Activated CD8-positive, alpha-beta memory T cell treated with anti-CD3 and anti-CD28 coated beads for 1 hour (primary cell): ENCODE measurements at regions not wholly inside any gene's neighbourhood (a gene's known extent, or its start where the extent isn't known, plus 50 kb on each side); places are given as distances from the start of the nearest gene placed in this dataset.
"Not testable (repeated sequence)": the region's sequence is repeated elsewhere in the genome, so short reads cannot be mapped to it uniquely, and the experiment has no call there.

ENCODE experiments used
- DNase-seq, 2 donors: peaks; one replicate each; pipeline ENCODE4 v3.0.0-alpha.2; 2020; ENCODE audit warnings: low read depth in 1 of 2; ENCODE audit errors: extremely low read depth in 1 of 2

- no peak for DNase-seq
Measured at GRCh38 chr4:151866592-151866918, 105.7 kb upstream of the GATB start.

DNA sequence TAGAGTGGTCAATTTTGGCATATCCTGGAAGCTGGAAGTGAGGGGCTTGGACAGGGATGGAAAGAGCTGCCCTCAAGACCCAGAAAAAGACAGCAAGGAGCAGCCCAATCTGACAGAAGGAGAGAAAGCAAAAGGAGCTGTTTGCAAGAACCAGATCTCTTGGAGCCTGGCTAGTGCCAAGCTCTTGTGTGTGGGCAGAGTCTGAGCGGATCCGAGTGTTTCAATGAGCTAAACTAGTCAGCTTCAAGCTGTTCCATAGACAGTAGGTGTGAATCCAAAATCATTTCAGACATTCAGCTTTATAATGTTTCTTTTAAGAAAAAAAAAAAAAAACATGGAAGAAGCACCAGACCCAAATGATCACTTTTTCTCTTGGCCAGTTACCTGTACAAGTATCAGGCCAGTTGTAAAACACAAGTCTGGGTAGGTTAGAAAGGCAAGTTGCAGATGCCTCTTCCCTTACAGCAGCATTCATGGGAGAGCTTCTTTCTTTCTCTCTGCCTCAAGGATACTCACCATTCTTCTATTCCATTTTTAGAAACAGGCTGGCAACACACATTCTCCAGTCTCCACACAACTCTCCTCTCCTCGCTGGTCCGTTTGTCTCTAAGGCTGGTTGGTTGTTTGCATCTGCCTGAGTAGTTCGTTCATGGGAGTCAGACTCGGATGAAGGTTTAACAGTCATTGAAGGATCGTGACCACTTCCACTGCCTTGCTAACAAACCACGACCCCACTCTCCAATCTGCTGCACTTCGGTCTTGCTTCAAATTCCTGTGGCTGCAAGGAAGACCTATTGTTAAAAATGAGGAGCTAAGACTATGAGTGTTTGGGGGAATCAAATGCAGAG is 105.2 kb upstream of the GATB start:
- DNase-seq = no peak

DNA sequence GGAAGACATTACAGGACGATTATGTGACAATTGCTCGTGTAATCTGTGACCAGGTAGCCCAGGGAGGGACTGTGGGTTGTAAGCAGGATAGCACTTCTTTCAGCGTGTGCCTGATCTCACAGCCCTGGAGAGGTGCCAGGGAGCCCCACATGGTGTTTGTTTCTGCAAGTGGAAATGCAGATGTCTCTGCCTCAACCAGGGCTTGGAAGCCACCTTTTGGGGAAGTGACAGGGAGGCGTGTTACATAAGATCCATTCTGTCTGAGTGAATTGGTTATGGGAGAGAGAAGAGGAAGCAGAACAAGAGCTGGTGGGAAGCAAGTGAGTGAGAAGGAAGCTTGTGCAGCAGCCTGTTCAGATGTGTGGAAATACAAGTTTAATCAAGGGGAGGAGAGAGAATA is 104.5 kb upstream of the GATB start:
- DNase-seq = no peak

DNA sequence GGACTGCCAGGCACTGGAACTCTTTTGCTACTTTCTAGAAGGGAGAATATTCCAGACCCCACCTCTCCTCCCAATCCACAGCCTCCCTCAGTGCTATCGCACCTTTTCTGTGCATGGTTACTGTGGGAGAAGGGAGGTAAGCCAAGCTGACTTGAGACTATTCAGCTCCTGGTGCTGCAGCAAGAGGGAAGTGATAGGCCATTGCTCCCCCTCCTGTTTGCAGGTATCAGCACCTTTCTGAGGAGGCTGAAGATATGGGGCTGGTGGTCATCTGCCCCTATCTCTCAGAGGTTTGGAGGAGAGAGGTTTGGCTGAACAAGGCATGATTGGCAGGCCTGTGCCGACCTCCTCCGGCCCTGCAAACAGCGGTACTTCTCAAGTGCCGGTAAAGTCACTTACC is 103.3 kb upstream of the GATB start:
- no peak for DNase-seq

- no peak for DNase-seq
Measured at GRCh38 chr4:151862766-151863165, 102.0 kb upstream of the GATB start.

GRCh38 chr4:151860561-151861093 is 99.8 kb upstream of the GATB start:
- DNase-seq = no peak

- no peak for DNase-seq
Measured at GRCh38 chr4:151859641-151860040, 98.8 kb upstream of the GATB start.

- no peak for DNase-seq
Measured at GRCh38 chr4:151858356-151858755, 97.5 kb upstream of the GATB start.

GRCh38 chr4:151857368-151857767 is 96.6 kb upstream of the GATB start:
- DNase-seq = no peak

DNA sequence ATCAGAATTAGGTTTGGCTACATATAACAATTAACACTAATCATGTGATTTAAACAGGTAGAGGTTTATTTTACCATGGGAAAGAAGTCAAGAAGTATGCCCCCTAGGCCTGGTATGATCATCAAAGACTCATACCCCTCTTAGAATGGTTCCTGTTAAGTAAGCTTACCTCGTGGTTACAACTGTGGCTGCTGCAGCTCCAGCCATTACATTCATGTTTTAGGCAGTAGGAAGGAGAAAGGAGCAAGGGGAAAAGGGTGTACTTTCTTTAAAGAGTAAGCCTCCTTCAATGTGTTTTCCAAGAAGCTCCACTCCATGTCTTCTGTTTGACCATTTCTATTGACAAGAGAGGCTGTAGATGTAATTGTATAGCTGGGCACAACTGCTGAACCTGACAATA is 94.9 kb upstream of the GATB start:
- DNase-seq = no peak

DNA sequence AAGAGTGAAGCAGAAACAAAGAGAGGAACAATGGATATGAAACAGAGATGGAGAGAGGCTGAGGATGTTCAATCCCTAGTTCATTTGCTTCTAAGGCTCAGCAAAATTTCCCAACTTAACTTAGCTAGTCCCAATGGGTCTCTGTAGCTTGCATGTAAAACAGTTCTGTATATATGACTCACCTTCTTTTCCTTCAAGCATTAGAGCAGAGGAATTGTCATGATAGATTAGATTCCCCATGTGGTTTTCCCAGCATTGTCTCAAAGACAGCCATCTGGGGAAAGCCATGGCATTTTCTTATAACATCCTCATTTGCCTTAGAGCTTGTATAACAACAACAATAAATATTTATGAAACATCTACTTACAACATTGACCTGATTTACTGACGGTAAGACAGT is 93.9 kb upstream of the GATB start:
- no peak for DNase-seq

- DNase-seq = no peak
Measured at GRCh38 chr4:151853034-151853433, 92.2 kb upstream of the GATB start.

GRCh38 chr4:151852202-151852601 is 91.4 kb upstream of the GATB start:
- DNase-seq = no peak

DNA sequence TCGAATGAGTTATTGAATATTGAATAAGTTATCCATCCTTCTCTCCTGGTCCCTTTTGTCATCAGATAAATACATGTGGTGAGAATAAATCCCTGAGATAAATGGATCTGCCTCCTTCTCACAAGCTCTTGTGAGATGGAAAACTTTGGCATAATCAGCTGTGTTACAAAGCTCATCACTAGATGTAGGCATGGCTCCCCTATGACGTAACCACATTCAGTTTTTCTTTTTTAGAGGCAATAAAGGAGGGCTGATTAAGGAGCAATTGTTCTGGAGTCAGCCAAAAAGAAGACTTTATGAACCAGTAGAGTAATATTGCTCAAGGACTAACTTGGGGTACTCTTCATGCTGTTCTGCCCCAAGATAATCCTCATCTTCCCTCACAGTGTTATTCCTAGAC is 90.5 kb upstream of the GATB start:
- no peak for DNase-seq

DNA sequence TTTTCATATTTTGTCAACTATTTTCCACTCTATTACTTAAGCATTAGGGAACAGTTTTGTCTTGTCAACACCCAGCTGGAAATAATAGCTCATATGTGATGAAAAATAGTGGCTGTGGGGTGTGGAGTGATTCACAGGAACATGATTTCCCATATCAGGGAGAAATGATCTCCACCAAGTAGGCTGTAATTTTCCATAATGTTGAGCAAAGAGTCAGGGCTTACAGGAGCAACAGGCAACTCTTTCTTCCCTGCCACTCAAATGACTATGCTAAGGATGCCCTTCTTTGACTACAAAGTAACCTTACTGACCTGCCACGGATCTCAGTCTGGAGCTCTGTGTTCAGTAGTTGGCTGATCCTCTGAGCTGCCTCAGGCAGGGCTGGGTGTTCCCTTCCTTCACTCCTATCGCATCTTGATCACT is 90.0 kb upstream of the GATB start:
- DNase-seq = no peak

DNA sequence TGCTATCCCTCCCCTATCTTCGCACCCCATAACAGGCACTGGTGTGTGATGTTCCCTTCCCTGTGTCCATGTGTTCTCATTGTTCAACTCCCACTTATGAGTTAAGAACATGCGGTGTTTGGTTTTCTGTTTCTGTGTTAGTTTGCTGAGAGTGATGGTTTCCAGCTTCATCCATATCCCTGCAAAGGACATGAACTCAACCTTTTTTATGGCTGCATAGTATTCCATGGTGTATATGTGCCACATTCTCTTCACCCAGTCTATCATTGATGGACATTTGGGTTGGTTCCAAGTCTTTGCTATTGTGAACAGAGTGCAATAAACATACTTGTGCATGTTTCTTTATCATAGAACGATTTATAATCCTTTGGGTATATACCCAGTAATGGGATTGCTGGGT is 84.7 kb upstream of the GATB start:
- DNase-seq = not testable (repeated sequence)

- no peak for DNase-seq
Measured at GRCh38 chr4:151842430-151843079, 81.7 kb upstream of the GATB start.

GRCh38 chr4:151841107-151841506 is 80.3 kb upstream of the GATB start:
- DNase-seq = no peak

DNA sequence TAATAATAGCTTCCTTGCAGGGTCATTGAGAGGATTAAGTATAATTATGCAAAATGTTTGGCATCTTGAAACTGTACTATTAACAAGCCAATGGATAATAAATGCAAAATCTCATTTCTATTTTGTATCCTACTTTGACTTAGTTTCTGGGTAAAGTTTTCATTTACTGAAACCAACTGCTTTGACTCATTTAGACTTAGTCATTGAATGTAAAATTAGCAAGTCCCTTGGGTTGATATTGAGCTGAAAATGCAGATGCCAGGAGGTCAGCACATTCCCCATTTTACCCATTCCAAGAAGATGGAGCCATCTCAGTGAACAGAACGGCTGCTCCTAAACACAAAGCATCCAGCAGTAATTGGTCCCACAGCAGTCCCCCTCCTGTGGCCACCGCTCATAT is 74.7 kb upstream of the GATB start:
- DNase-seq = no peak

GRCh38 chr4:151833174-151833573 is 72.4 kb upstream of the GATB start:
- no peak for DNase-seq

DNA sequence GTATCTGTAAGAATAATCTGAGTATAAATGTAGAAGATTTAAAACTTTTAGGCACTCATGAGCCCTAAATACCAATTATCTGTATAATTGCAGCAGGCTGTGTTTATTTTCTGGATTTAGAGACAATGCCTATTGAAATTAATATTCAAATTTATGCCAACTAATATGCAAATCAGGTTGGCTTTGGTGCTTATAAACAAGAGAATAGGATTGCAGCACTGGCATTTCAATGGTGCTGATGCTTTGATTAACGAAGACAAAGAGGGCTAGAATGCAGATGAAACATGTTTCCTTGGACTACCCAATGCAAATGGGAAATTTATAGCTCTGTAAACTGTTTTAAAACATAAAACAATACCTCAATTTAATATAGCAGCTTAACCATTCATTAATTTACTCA is 70.7 kb upstream of the GATB start:
- no peak for DNase-seq

DNA sequence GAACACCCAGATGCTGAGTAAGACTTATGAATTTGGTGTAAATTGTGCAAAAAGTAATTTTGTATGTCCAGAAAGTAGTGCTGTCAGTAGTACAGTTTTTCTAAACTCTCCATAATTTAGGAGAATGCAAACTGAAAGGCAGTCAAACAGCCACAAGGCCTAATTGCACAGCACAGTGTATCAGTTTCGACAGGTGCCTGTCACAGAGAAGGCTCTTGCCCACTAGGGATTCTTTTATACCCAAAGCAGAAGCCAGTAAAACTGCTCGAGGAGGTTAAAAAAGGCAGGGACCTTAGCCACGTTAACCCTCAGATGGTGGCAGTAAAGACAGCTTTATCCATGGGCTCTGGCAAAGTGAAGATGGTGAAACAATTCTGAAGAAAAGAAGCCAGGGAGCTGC is 69.4 kb upstream of the GATB start:
- DNase-seq = no peak
